H9 (cell line): ENCODE measurements at regions not wholly inside any gene's neighbourhood (a gene's known extent, or its start where the extent isn't known, plus 50 kb on each side); places are given as distances from the start of the nearest gene placed in this dataset.

ENCODE experiments used
- DNase-seq: peaks from one replicate; pipeline ENCODE4 v3.0.0-alpha.2; 2017
- H2AFZ ChIP-seq: one replicate; pipeline ENCODE4 v1.6.1; 2013; ENCODE audit warnings: mild to moderate bottlenecking, low read length, control low read depth, moderate library complexity
- H2AK5ac ChIP-seq: 2 replicates; pipeline ENCODE4 v1.6.1; 2013; ENCODE audit warnings: low read length, control low read depth, mixed read lengths; ENCODE audit not compliant: insufficient read length
- H2BK120ac ChIP-seq: one replicate; pipeline ENCODE4 v1.6.1; 2013; ENCODE audit warnings: low read depth, mild to moderate bottlenecking, low read length, control low read depth, inconsistent platforms; ENCODE audit not compliant: poor library complexity, severe bottlenecking
- H2BK12ac ChIP-seq: 2 replicates; pipeline ENCODE4 v1.6.1; 2013; ENCODE audit warnings: low read length, control low read depth, mixed read lengths, low read depth; ENCODE audit not compliant: insufficient read length
- H2BK15ac ChIP-seq: 2 replicates; pipeline ENCODE4 v1.6.1; 2013; ENCODE audit warnings: low read depth, low read length, control low read depth
- H2BK20ac ChIP-seq: one replicate; pipeline ENCODE4 v1.6.1; 2013; ENCODE audit warnings: low read depth, mild to moderate bottlenecking, low read length, control low read depth, inconsistent platforms; ENCODE audit not compliant: poor library complexity, severe bottlenecking
- H2BK5ac ChIP-seq: 2 replicates; pipeline ENCODE4 v1.6.1; 2013; ENCODE audit warnings: low read length, control low read depth, mixed read lengths; ENCODE audit not compliant: insufficient read length
- H3K14ac ChIP-seq: 2 replicates; pipeline ENCODE4 v1.6.1; 2013; ENCODE audit warnings: low read length, control low read depth; ENCODE audit not compliant: insufficient read depth
- H3K18ac ChIP-seq: 2 replicates; pipeline ENCODE4 v1.6.1; 2013; ENCODE audit warnings: low read depth, mild to moderate bottlenecking, mixed read lengths, low read length, control low read depth; ENCODE audit not compliant: insufficient read length
- H3K23ac ChIP-seq: 2 replicates; pipeline ENCODE4 v1.6.1; 2013; ENCODE audit warnings: low read length, control low read depth, mixed read lengths, low read depth; ENCODE audit not compliant: insufficient read length
- H3K23me2 ChIP-seq: 2 replicates; pipeline ENCODE4 v1.6.1; 2013; ENCODE audit warnings: low read depth, mild to moderate bottlenecking, mixed read lengths, low read length, control low read depth; ENCODE audit not compliant: insufficient read length, poor library complexity, severe bottlenecking
- H3K27ac ChIP-seq: 2 replicates; pipeline ENCODE4 v1.5.1; 2013; ENCODE audit warnings: low read length, control low read depth, mixed read lengths, low read depth; ENCODE audit not compliant: insufficient read length
- H3K27me3 ChIP-seq: 2 replicates; pipeline ENCODE4 v1.6.1; 2013; ENCODE audit warnings: low read length, control low read depth, inconsistent platforms; ENCODE audit not compliant: insufficient read depth
- H3K4ac ChIP-seq: 2 replicates; pipeline ENCODE4 v1.6.1; 2013; ENCODE audit warnings: low read depth, mild to moderate bottlenecking, control low read depth, inconsistent platforms, low read length, moderate library complexity
- H3K4me1 ChIP-seq: 2 replicates; pipeline ENCODE4 v1.6.1; 2013; ENCODE audit warnings: low read length, control low read depth, inconsistent platforms; ENCODE audit not compliant: insufficient read depth
- H3K4me2 ChIP-seq: 2 replicates; pipeline ENCODE4 v1.6.1; 2013; ENCODE audit warnings: low read length, control low read depth, mixed read lengths; ENCODE audit not compliant: insufficient read length, insufficient read depth
- H3K56ac ChIP-seq: 2 replicates; pipeline ENCODE4 v1.6.1; 2013; ENCODE audit warnings: low read depth, mild to moderate bottlenecking, mixed read lengths, low read length, control low read depth; ENCODE audit not compliant: insufficient read length
- H3K79me1 ChIP-seq: 2 replicates; pipeline ENCODE4 v1.6.1; 2013; ENCODE audit warnings: low read depth, mild to moderate bottlenecking, moderate library complexity, low read length, control low read depth, inconsistent platforms; ENCODE audit not compliant: insufficient read depth, poor library complexity, severe bottlenecking
- H3K79me2 ChIP-seq: 2 replicates; pipeline ENCODE4 v1.6.1; 2013; ENCODE audit warnings: low read length, control low read depth, inconsistent platforms; ENCODE audit not compliant: insufficient read depth
- H3K9ac ChIP-seq: 2 replicates; pipeline ENCODE4 v1.6.1; 2013; ENCODE audit warnings: low read length, control low read depth, mixed read lengths; ENCODE audit not compliant: insufficient read length; ENCODE audit errors: extremely low read depth
- H3K9me3 ChIP-seq: one replicate; pipeline ENCODE4 v1.6.1; 2013; ENCODE audit warnings: low read depth, low read length, inconsistent platforms; ENCODE audit not compliant: control insufficient read depth
- H3T11ph ChIP-seq: one replicate; pipeline ENCODE4 v1.6.1; 2013; ENCODE audit warnings: mild to moderate bottlenecking, low read length, control low read depth, inconsistent platforms
- H4K20me1 ChIP-seq: one replicate; pipeline ENCODE4 v1.6.1; 2013; ENCODE audit not compliant: control insufficient read depth, insufficient read length, insufficient read depth
- H4K5ac ChIP-seq: 2 replicates; pipeline ENCODE4 v1.6.1; 2013; ENCODE audit warnings: low read depth, mild to moderate bottlenecking, mixed read lengths, low read length, control low read depth; ENCODE audit not compliant: insufficient read length
- H4K8ac ChIP-seq: replicated peaks from 2 replicates; pipeline ENCODE4 v1.6.1; 2013; ENCODE audit warnings: low read length, control low read depth, mixed read lengths, low read depth; ENCODE audit not compliant: insufficient read length
- H4K91ac ChIP-seq: 2 replicates; pipeline ENCODE4 v1.6.1; 2013; ENCODE audit warnings: low read depth, mild to moderate bottlenecking, moderate library complexity, mixed read lengths, low read length, control low read depth; ENCODE audit not compliant: insufficient read length
- H3K27ac Mint-ChIP-seq, 3 experiments: 2 replicates in 2 of 3; 3 replicates in 1 of 3; pipeline ENCODE4 v1.8.0; 2020 to 2021; ENCODE audit warnings: mixed read lengths in 3 of 3, mild to moderate bottlenecking in 1 of 3, moderate library complexity in 1 of 3
- H3K27me3 Mint-ChIP-seq: 2 replicates; pipeline ENCODE4 v1.8.0; 2021; ENCODE audit warnings: low read depth, mild to moderate bottlenecking, moderate library complexity, mixed read lengths
- H3K36me3 Mint-ChIP-seq, 3 experiments: 2 replicates in 2 of 3; 3 replicates in 1 of 3; pipeline ENCODE4 v1.8.0; 2020 to 2021; ENCODE audit warnings: low read depth in 3 of 3, mixed read lengths in 3 of 3; ENCODE audit not compliant: insufficient read depth in 1 of 3
- H3K4me1 Mint-ChIP-seq, 2 experiments: 2 replicates each; pipeline ENCODE4 v1.8.0; 2020; ENCODE audit warnings: mixed read lengths in 2 of 2
- H3K4me3 Mint-ChIP-seq, 2 experiments: 2 replicates in 1 of 2; 3 replicates in 1 of 2; pipeline ENCODE4 v1.8.0; 2020 to 2021; ENCODE audit warnings: mild to moderate bottlenecking in 2 of 2, mixed read lengths in 2 of 2, moderate library complexity in 1 of 2
- H3K9me3 Mint-ChIP-seq, 2 experiments: 2 replicates in 1 of 2; 3 replicates in 1 of 2; pipeline ENCODE4 v1.8.0; 2020; ENCODE audit warnings: mild to moderate bottlenecking in 2 of 2, mixed read lengths in 2 of 2, moderate library complexity in 1 of 2
- CTCF ChIP-seq: fragments of 200-600 bp; sonication (generic); conservative IDR thresholded peaks from 3 replicates; pipeline ENCODE4 v1.8.0; 2021; ENCODE audit warnings: antibody characterized with exemption, mild to moderate bottlenecking
- WGBS: extraction: QIAGEN DNeasy Blood & Tissue Kit; methylation state at CpG from one replicate; pipeline ENCODE4 v1.1.7; 2013; ENCODE audit warnings: missing lambda C conversion rate, low lambda C conversion rate, mixed read lengths; ENCODE audit not compliant: insufficient read length; ENCODE audit errors: extremely low coverage; 5-methylcytosine and 5-hydroxymethylcytosine counted together

GRCh38 chr2:61727746-61728145 lies 126.1 kb downstream of the FAM161A start:
- H3K14ac ChIP-seq: no peak overlapping the region
- H3K27ac Mint-ChIP-seq: no peak overlapping the region
- no peaks in the 10 kb centered on the region for H3K4me1 ChIP-seq
- no peaks in the 10 kb centered on the region for H4K20me1 ChIP-seq
- DNase-seq: no peak
- no peak overlapping the region for H4K91ac ChIP-seq
- H2AFZ ChIP-seq: no peak overlapping the region
- no peaks in the 10 kb centered on the region; the same call in 1 of the 2 replicates for H3K27me3 Mint-ChIP-seq
- H3K4me1 Mint-ChIP-seq: no peaks in the 10 kb centered on the region
- H2AK5ac ChIP-seq: no peak overlapping the region
- no peak overlapping the region for H3K4me3 Mint-ChIP-seq
- peaks cover 2 to 3% of the 10 kb centered on the region in 2 experiments; a peak in 3 of 5 replicates for H3K9me3 Mint-ChIP-seq
- no peaks in the 10 kb centered on the region for H3K9me3 ChIP-seq
- no peaks in the 10 kb centered on the region for H3K79me1 ChIP-seq
- H3K23ac ChIP-seq: no peak overlapping the region
- H2BK20ac ChIP-seq: no peak overlapping the region
- no peaks in the 10 kb centered on the region for H3K79me2 ChIP-seq
- no peak overlapping the region for H3K56ac ChIP-seq
- no peak overlapping the region for H3K18ac ChIP-seq
- no peak overlapping the region for H3T11ph ChIP-seq
- no peak overlapping the region for H3K27ac ChIP-seq
- H4K5ac ChIP-seq: no peak overlapping the region
- no peak overlapping the region for H3K4ac ChIP-seq
- no peak overlapping the region for H2BK5ac ChIP-seq
- no peak overlapping the region for H3K9ac ChIP-seq
- no peak overlapping the region for H2BK120ac ChIP-seq
- no peak overlapping the region for H2BK12ac ChIP-seq
- no peak overlapping the region for H4K8ac ChIP-seq
- H3K4me2 ChIP-seq: no peak overlapping the region
- H3K27me3 ChIP-seq: no peaks in the 10 kb centered on the region
- H3K23me2 ChIP-seq: no peaks in the 10 kb centered on the region
- WGBS: no CpG with 5 or more reads among the region's 1 CpG
- no peak for TF ChIP-seq CTCF
- no peaks in the 10 kb centered on the region for H3K36me3 Mint-ChIP-seq
- no peak overlapping the region for H2BK15ac ChIP-seq
